KMS-11 (cell line): ENCODE measurements at regions not wholly inside any gene's neighbourhood (a gene's known extent, or its start where the extent isn't known, plus 50 kb on each side); places are given as distances from the start of the nearest gene placed in this dataset.

ENCODE experiments used
- H2AFZ ChIP-seq: fragments of 200-600 bp; sonication (generic); 2 replicates; pipeline ENCODE4 v1.6.1; 2016; ENCODE audit warnings: antibody characterized with exemption, mixed run types, low read depth
- H3K27ac ChIP-seq: fragments of 200-600 bp; sonication (generic); 2 replicates; pipeline ENCODE4 v1.6.1; 2016; ENCODE audit warnings: mild to moderate bottlenecking, mixed run types
- H3K27me3 ChIP-seq: fragments of 200-600 bp; sonication (generic); 2 replicates; pipeline ENCODE4 v1.6.1; 2017; ENCODE audit warnings: mild to moderate bottlenecking, low read depth, mixed run types, moderate library complexity; ENCODE audit not compliant: insufficient read depth
- H3K36me3 ChIP-seq: fragments of 200-600 bp; sonication (generic); 2 replicates; pipeline ENCODE4 v1.6.1; 2017; ENCODE audit warnings: mild to moderate bottlenecking, mixed run types; ENCODE audit not compliant: insufficient read depth
- H3K4me1 ChIP-seq: fragments of 200-600 bp; sonication (generic); 2 replicates; pipeline ENCODE4 v1.6.1; 2016; ENCODE audit warnings: mild to moderate bottlenecking, low read depth, mixed run types; ENCODE audit not compliant: poor library complexity, severe bottlenecking
- H3K4me2 ChIP-seq: fragments of 200-600 bp; sonication (generic); 2 replicates; pipeline ENCODE4 v1.7.0; 2016; ENCODE audit warnings: mild to moderate bottlenecking, mixed run types
- H3K4me3 ChIP-seq: fragments of 200-600 bp; sonication (generic); IDR thresholded peaks from 2 replicates; pipeline ENCODE4 v1.6.1; 2017; ENCODE audit warnings: low read depth, low read length, mixed read lengths; ENCODE audit not compliant: insufficient read depth
- H3K79me2 ChIP-seq: fragments of 200-600 bp; sonication (generic); 2 replicates; pipeline ENCODE4 v1.6.1; 2016; ENCODE audit warnings: low read depth, mixed run types; ENCODE audit not compliant: insufficient read depth
- H3K9ac ChIP-seq: fragments of 200-600 bp; sonication (generic); 2 replicates; pipeline ENCODE4 v1.6.1; 2016; ENCODE audit warnings: mild to moderate bottlenecking, mixed run types
- H4K20me1 ChIP-seq: fragments of 200-600 bp; sonication (generic); 2 replicates; pipeline ENCODE4 v1.6.1; 2016; ENCODE audit warnings: mild to moderate bottlenecking, mixed run types; ENCODE audit not compliant: insufficient read depth
- CTCF ChIP-seq: fragments of 200-600 bp; sonication (generic); conservative IDR thresholded peaks from 2 replicates; pipeline ENCODE4 v1.6.1; 2017; ENCODE audit warnings: low read depth, mild to moderate bottlenecking, antibody characterized with exemption, low read length, moderate library complexity, mixed read lengths

- Histone ChIP-seq H3K4me1 (no peaks in the 10 kb centered on the region), H3K27ac (no peak overlapping the region), H2AFZ (no peak overlapping the region), H3K27me3 (no peaks in the 10 kb centered on the region), H3K36me3 (no peaks in the 10 kb centered on the region), H3K4me3 (no peak overlapping the region), H4K20me1 (no peaks in the 10 kb centered on the region), H3K4me2 (no peak overlapping the region), H3K9ac (no peak overlapping the region), H3K79me2 (no peaks in the 10 kb centered on the region)
- no peak for TF ChIP-seq CTCF
These were observed 155.2 kb upstream of the KCNG1 start for GRCh38 chr20:51178153-51178552.

DNA sequence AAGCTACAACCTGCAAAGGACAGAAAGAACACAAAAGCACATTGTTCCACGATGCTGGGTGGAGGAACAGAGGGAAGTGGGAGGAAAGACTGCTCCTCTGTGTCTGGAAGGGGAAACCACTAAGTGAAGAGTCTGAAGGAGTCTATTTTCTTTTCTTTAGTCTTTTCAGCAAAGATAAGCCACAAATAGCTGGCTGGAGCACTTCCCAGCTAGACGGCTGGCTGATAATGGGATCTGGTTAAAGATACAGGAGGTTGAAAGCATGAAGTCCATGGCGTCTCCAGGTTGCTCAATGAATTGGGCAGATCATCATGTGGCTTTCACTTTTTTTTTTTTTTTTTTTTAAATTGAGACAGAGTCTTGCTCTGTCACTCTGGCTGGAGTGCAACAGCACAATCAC, 154.0 kb upstream of the KCNG1 start:
- H3K79me2 ChIP-seq, result no peaks in the 10 kb centered on the region
- no peaks in the 10 kb centered on the region for H4K20me1 ChIP-seq
- H3K4me1 ChIP-seq, result no peaks in the 10 kb centered on the region
- H2AFZ ChIP-seq, result no peak overlapping the region
- no peak overlapping the region for H3K4me2 ChIP-seq
- TF ChIP-seq CTCF, result no peak
- H3K4me3 ChIP-seq, result no peak overlapping the region
- no peak overlapping the region for H3K9ac ChIP-seq
- H3K27me3 ChIP-seq, result no peaks in the 10 kb centered on the region
- H3K36me3 ChIP-seq, result no peaks in the 10 kb centered on the region
- H3K27ac ChIP-seq, result no peak overlapping the region

DNA sequence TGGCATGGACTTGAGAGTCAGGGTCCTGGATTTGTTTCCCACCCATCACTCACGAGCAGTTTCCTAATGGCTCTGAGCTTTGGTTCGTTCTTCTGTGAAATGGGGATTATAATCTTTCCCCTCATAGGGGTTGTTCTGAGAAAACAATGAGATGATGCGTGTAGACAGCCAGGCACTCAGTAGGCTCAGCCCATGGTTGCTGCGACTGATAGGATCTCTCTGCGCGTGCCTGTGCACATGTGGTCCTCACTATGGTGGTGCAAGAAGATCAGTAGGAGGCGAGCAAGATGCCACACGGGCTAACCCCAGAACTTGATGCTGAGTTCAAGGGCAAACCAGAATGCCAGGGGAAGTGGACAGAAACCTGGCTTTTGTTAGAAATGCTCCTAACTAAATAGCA, 153.5 kb upstream of the KCNG1 start:
- no peak for TF ChIP-seq CTCF
- no peak overlapping the region for H3K9ac ChIP-seq
- no peak overlapping the region for H3K27ac ChIP-seq
- no peaks in the 10 kb centered on the region for H3K4me1 ChIP-seq
- no peaks in the 10 kb centered on the region for H4K20me1 ChIP-seq
- no peak overlapping the region for H3K4me2 ChIP-seq
- no peak overlapping the region for H2AFZ ChIP-seq
- H3K27me3 ChIP-seq, result no peaks in the 10 kb centered on the region
- no peaks in the 10 kb centered on the region for H3K79me2 ChIP-seq
- no peaks in the 10 kb centered on the region for H3K36me3 ChIP-seq
- H3K4me3 ChIP-seq, result no peak overlapping the region

DNA sequence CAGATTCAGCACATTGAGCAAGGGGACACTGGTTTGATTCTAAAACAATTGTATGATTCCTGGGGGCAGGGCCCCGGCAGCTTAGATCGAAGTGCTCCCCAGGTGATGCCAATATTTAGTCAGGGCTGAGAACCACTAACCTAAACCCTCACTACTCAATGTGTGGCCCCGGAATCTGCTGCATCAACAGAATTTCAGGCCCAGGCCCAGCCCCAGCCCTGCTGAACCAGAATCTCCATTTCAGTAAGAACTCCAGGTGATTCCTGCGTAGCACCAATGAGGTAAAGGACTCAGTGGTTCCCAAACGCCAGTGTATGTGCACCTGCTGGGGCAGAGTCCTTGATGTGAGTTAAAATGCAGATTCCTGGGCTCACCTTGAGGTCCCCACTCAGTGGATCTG, 152.8 kb upstream of the KCNG1 start:
- H3K79me2 ChIP-seq, result no peaks in the 10 kb centered on the region
- no peaks in the 10 kb centered on the region for H3K4me1 ChIP-seq
- H3K9ac ChIP-seq, result no peak overlapping the region
- H2AFZ ChIP-seq, result no peak overlapping the region
- H3K4me2 ChIP-seq, result no peak overlapping the region
- H3K36me3 ChIP-seq, result no peaks in the 10 kb centered on the region
- H3K4me3 ChIP-seq, result no peak overlapping the region
- H3K27me3 ChIP-seq, result no peaks in the 10 kb centered on the region
- H4K20me1 ChIP-seq, result no peaks in the 10 kb centered on the region
- TF ChIP-seq CTCF, result no peak
- H3K27ac ChIP-seq, result no peak overlapping the region

DNA sequence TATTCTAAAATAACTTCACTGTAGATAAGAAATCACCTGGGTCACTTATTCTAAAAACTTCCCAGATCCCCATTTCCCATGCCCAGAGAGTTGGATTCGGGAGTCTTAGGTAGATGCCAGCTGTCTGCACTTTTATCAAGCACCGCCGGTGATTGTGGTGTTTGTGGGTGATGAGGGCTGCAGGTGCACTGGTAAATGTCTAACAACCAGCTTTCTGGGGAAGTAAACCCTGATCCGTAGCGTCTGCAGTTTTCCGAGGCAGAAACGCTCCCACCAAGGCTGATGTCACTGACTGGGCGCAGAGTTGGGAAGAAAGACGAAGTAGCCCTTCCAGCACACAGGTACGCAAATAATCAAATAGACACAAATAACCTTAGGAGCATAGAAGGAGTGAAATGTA, 152.2 kb upstream of the KCNG1 start:
- no peak overlapping the region for H3K4me2 ChIP-seq
- no peaks in the 10 kb centered on the region for H3K79me2 ChIP-seq
- H3K4me1 ChIP-seq, result no peaks in the 10 kb centered on the region
- H3K9ac ChIP-seq, result no peak overlapping the region
- H3K27me3 ChIP-seq, result no peaks in the 10 kb centered on the region
- no peaks in the 10 kb centered on the region for H3K36me3 ChIP-seq
- no peak overlapping the region for H2AFZ ChIP-seq
- H3K4me3 ChIP-seq, result no peak overlapping the region
- no peak for TF ChIP-seq CTCF
- H3K27ac ChIP-seq, result no peak overlapping the region
- H4K20me1 ChIP-seq, result no peaks in the 10 kb centered on the region
